ENCODE measurements at regions not wholly inside any gene's neighbourhood (a gene's known extent, or its start where the extent isn't known, plus 50 kb on each side); places are given as distances from the start of the nearest gene placed in this dataset.

- Histone ChIP-seq H3K9me3 (ENCODE audit: control insufficient read depth, insufficient read depth, low read length) (no peaks in the 10 kb centered on the region), H2BK120ac (ENCODE audit: low read depth, low read length) (no peak overlapping the region), H3K4ac (ENCODE audit: low read depth, low read length) (no peak overlapping the region), H4K20me1 (ENCODE audit: insufficient read depth, low read length) (no peaks in the 10 kb centered on the region), H4K8ac (ENCODE audit: low read depth in 2 of 2, low read length in 2 of 2) (no peak overlapping the region), H2AFZ (replicated peaks; ENCODE audit: low read length, poor library complexity) (no peak overlapping the region), H3K36me3 (ENCODE audit: control insufficient read depth, insufficient read depth, low read length) (no peaks in the 10 kb centered on the region), H2BK20ac (ENCODE audit: low read depth, low read length) (no peak overlapping the region), H4K5ac (ENCODE audit: low read depth, low read length) (no peak overlapping the region), H2AK9ac (replicated peaks; ENCODE audit: low read depth, low read length, poor library complexity) (no peak overlapping the region), H3K18ac (ENCODE audit: low read depth, low read length) (no peak overlapping the region), H3K27me3 (ENCODE audit: control insufficient read depth, insufficient read depth, low read length) (no peaks in the 10 kb centered on the region; the same call in 1 of the 2 replicates), H2BK5ac (ENCODE audit: low read depth, low read length, poor library complexity, severe bottlenecking) (no peak overlapping the region), H2AK5ac (ENCODE audit: low read depth, low read length) (no peak overlapping the region), H3K79me1 (ENCODE audit: low read depth in 1 of 2, low read length in 2 of 2) (no peaks in the 10 kb centered on the region), H3K4me2 (ENCODE audit: low read depth, low read length) (no peak overlapping the region), H3K4me1 (ENCODE audit: control insufficient read depth, insufficient read depth, low read length) (no peaks in the 10 kb centered on the region), H4K91ac (ENCODE audit: insufficient read depth, low read depth, low read length) (no peak overlapping the region), H3K27ac (ENCODE audit: insufficient read depth, low read length) (no peak overlapping the region), H3K14ac (replicated peaks; ENCODE audit: low read depth, low read length) (no peak overlapping the region), H3K4me3 (ENCODE audit: insufficient read depth, low read depth, low read length) (no peak overlapping the region), H2BK15ac (ENCODE audit: low read depth, low read length) (no peak overlapping the region), H3K23ac (ENCODE audit: low read depth, low read length) (no peak overlapping the region), H3K9me1 (ENCODE audit: insufficient read depth, low read length) (no peaks in the 10 kb centered on the region), H3K56ac (ENCODE audit: extremely low read depth, insufficient read depth, low read length) (no peak overlapping the region), H3K9ac (ENCODE audit: low read depth, low read length) (no peak overlapping the region)
- DNase-seq (no peak), ATAC-seq (ENCODE audit: low read depth) (no peak)
- ChIA-PET CTCF (no interaction called here), POLR2A (ENCODE audit: unreplicated experiment) (interaction anchor here (0.6 kb wide), 1 partner anchor 27 kb away, joined by 3 read pairs; no protein-coding TSS in a partner anchor)
- intact Hi-C loops (cut with micrococcal nuclease) (no loop called here), in situ Hi-C loops (cut with MboI; ENCODE audit: low sequenced_read_pairs) (no loop called here), dilution Hi-C loops (cut with HindIII; ENCODE audit: low sequenced_read_pairs, unreplicated experiment) (no loop called here)
- BruUV-seq (replicated peaks), result no TSS peak
- no peak for TF ChIP-seq RFX5 (IDR thresholded peaks at IDR 0.05; ENCODE audit: low read depth, low read length)
- TF ChIP-seq MXI1 (IDR thresholded peaks at IDR 0.05; ENCODE audit: borderline replicate concordance, low read depth, low read length), result no peak
- TF ChIP-seq MAFK (IDR thresholded peaks at IDR 0.05; ENCODE audit: low read depth, low read length), result no peak
- no peak for TF ChIP-seq NFE2L2 (IDR thresholded peaks at IDR 0.05; ENCODE audit: low read depth, low read length)
Observed at GRCh38 chr21:15283138-15283537, 218.3 kb upstream of the NRIP1 start.

Measured in IMR-90 (cell line).